ENCODE measurements at regions not wholly inside any gene's neighbourhood (a gene's known extent, or its start where the extent isn't known, plus 50 kb on each side); places are given as distances from the start of the nearest gene placed in this dataset.

- peak overlapping the region; percentile 1 for H3K27ac Mint-ChIP-seq
- H3K9me3 Mint-ChIP-seq = no peaks in the 10 kb centered on the region
- H3K4me1 Mint-ChIP-seq = peaks cover 4% of the 10 kb centered on the region
- H3K36me3 Mint-ChIP-seq = no peaks in the 10 kb centered on the region
- H3K4me3 Mint-ChIP-seq = no peak overlapping the region
- H3K27me3 Mint-ChIP-seq = no peaks in the 10 kb centered on the region
These were observed 53.9 kb upstream of the SFMBT2 start for GRCh38 chr10:7464691-7465090.
